Lung (tissue), 11 donors: ENCODE measurements at regions not wholly inside any gene's neighbourhood (a gene's known extent, or its start where the extent isn't known, plus 50 kb on each side); places are given as distances from the start of the nearest gene placed in this dataset.
A peak's percentile ranks its signal among the peaks of the same experiment; 100 is the strongest.

Experiments used
- ATAC-seq: fragments of 200-7000 bp; cut with Tn5 transposase; one replicate; pipeline ENCODE4 v1.9.1; 2020; ENCODE audit warnings: moderate number of reproducible peaks; ENCODE audit not compliant: insufficient read depth, low FRiP score
- DNase-seq, 3 donors: peaks; one replicate each; pipeline ENCODE4 v3.0.0-alpha.2; 2013 to 2017
- H3K27ac ChIP-seq, 2 donors: one replicate each; pipeline ENCODE4 v1.5.1; 2013; ENCODE audit warnings: mild to moderate bottlenecking in 2 of 2, moderate library complexity in 2 of 2, control low read depth in 1 of 2, inconsistent platforms in 1 of 2, low read depth in 1 of 2, low read length in 1 of 2
- H3K27me3 ChIP-seq, 3 donors: one replicate each; pipeline ENCODE4 v1.5.1; 2013; ENCODE audit warnings: low read length in 2 of 3; ENCODE audit not compliant: control insufficient read depth in 3 of 3, insufficient read depth in 3 of 3
- H3K36me3 ChIP-seq, 4 donors: one replicate each; pipeline ENCODE4 v1.5.1; 2013; ENCODE audit warnings: low read length in 4 of 4, mild to moderate bottlenecking in 1 of 4, moderate library complexity in 1 of 4; ENCODE audit not compliant: control insufficient read depth in 4 of 4, insufficient read depth in 4 of 4
- H3K4me1 ChIP-seq, 5 donors: one replicate each; pipeline ENCODE4 v1.5.1; 2013; ENCODE audit warnings: low read length in 5 of 5, mild to moderate bottlenecking in 2 of 5, moderate library complexity in 1 of 5; ENCODE audit not compliant: control insufficient read depth in 5 of 5, insufficient read depth in 5 of 5
- H3K4me3 ChIP-seq: one replicate; pipeline ENCODE4 v1.5.1; 2013; ENCODE audit warnings: mild to moderate bottlenecking, control low read depth, moderate library complexity
- H3K9ac ChIP-seq, 2 donors: one replicate each; pipeline ENCODE4 v1.5.1; 2013; ENCODE audit warnings: low read length in 2 of 2, control low read depth in 1 of 2; ENCODE audit not compliant: insufficient read depth in 1 of 2
- H3K9me3 ChIP-seq, 4 donors: one replicate each; pipeline ENCODE4 v1.5.1; 2013; ENCODE audit warnings: low read length in 3 of 4, mild to moderate bottlenecking in 1 of 4, moderate library complexity in 1 of 4; ENCODE audit not compliant: control insufficient read depth in 4 of 4, insufficient read depth in 3 of 4
- WGBS, 2 donors: extraction: QIAGEN DNeasy Blood & Tissue Kit; methylation state at CpG; one replicate each; pipeline ENCODE4 v1.1.7; 2013; 5-methylcytosine and 5-hydroxymethylcytosine counted together
- TF ChIP-seq, protein P1 (sequence below): IDR thresholded peaks from 2 replicates; pipeline ENCODE4 v1.5.1; 2012; ENCODE audit warnings: mild to moderate bottlenecking; ENCODE audit errors: control extremely low read depth, extremely low read depth
- donor health status: control.
- donor health status: control.
- donor health status: Bipolar disorder and iron deficiency.
- donor health status: healthy.
- donor health status: DM: yes; HTN: yes; CAD: no.

DNA sequence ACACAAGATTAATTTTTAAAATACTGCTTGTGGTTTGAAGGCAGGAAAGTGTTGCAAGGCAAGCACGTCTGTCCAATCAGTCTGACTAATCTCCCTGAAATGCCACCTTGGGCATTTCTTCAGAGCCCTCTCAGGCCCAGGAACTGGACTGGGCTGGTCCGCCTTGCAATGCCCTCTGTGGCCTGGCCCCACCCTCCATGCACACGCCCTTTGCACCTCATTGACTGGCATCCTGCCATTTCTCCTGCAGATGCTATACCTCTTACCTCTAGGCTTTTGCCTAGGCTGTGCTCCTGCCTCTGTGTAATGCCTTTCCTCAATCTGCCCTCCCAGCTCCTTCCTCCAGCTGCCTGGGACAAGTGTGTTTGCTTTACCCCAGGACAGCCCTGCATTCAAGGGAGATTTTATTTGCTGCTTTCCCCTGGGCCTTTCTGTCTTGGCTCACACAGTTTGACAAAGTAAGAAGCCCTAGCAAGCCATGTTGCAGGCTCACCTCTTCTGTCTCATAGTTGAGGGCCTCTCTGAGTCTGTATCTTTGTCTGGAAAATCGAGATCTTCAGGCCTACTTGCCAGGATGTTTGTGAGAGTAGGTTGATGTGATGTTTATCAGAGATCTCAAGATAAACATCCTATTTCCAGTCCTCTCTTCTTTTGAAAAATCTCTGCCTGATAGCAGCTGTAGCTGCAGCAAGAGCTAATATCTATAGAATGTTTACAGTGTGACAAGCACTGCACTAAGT, 149.2 kb upstream of the JUN start:
- H3K4me3 ChIP-seq = no peak overlapping the region
- peak overlapping the region in 1 of 2 donors; percentile 68 for H3K27ac ChIP-seq
- ATAC-seq (peak; percentile 92), DNase-seq (peak; percentile 42 to 59 (median 42))
- no peak overlapping the region for H3K9ac ChIP-seq
- H3K27me3 ChIP-seq = no peaks in the 10 kb centered on the region
- TF ChIP-seq, protein P1, sequence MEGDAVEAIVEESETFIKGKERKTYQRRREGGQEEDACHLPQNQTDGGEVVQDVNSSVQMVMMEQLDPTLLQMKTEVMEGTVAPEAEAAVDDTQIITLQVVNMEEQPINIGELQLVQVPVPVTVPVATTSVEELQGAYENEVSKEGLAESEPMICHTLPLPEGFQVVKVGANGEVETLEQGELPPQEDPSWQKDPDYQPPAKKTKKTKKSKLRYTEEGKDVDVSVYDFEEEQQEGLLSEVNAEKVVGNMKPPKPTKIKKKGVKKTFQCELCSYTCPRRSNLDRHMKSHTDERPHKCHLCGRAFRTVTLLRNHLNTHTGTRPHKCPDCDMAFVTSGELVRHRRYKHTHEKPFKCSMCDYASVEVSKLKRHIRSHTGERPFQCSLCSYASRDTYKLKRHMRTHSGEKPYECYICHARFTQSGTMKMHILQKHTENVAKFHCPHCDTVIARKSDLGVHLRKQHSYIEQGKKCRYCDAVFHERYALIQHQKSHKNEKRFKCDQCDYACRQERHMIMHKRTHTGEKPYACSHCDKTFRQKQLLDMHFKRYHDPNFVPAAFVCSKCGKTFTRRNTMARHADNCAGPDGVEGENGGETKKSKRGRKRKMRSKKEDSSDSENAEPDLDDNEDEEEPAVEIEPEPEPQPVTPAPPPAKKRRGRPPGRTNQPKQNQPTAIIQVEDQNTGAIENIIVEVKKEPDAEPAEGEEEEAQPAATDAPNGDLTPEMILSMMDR = no peak
- peaks cover 0 to 5% (median 0%) of the 10 kb centered on the region in 5 donors for H3K4me1 ChIP-seq
- H3K9me3 ChIP-seq = no peaks in the 10 kb centered on the region
- no peaks in the 10 kb centered on the region for H3K36me3 ChIP-seq
- WGBS, 2 donors = 28 to 29% methylated on average over 4 of the region's 4 CpGs

DNA sequence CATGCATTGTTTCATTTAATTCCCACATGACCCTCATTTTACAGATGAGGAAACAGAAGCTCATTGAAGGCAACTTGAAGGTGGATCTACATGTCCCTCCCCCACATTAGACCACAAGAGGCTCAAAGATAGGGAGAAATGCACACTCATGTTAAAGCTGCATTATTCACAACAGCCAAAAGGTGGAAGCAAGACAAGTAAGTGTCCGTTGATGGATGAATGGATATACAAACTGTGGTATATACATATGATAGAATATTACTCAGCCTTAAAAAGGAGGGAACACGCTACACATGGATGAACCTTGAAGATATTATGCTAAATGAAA, 149.7 kb upstream of the JUN start:
- no peak overlapping the region for H3K4me3 ChIP-seq
- H3K9me3 ChIP-seq = no peaks in the 10 kb centered on the region
- H3K27ac ChIP-seq = peak overlapping the region in 1 of 2 donors; percentile 29
- H3K36me3 ChIP-seq = no peaks in the 10 kb centered on the region
- TF ChIP-seq, protein P1 = no peak
- ATAC-seq (no peak), DNase-seq (no peak)
- H3K9ac ChIP-seq = no peak overlapping the region
- WGBS, 2 donors = 93 to 94% methylated on average over 2 of the region's 2 CpGs
- H3K4me1 ChIP-seq = peaks cover 0 to 5% (median 0%) of the 10 kb centered on the region in 5 donors
- H3K27me3 ChIP-seq = no peaks in the 10 kb centered on the region

DNA sequence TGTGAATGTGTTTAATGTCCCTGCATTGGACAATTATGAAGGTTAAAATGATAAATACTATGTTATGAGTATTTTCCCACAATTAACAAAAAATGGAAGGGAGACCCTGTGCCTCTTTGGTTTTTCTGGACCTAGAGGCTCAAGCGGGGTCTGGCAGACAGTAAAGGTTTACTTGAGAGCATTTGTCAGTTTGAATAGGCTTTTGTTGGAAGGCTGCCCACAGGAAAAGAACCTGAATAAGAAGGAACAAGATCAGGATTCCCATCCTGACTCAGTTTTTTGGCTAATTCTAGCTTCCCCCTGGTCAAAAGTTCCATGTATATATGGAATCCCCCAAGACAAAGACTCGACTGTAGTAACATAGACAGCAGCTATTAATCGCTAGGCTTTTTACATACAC, 150.9 kb upstream of the JUN start:
- Histone ChIP-seq H3K4me1 (peaks cover 0 to 5% (median 0%) of the 10 kb centered on the region in 5 donors), H3K27ac (no peak overlapping the region), H3K27me3 (no peaks in the 10 kb centered on the region), H3K36me3 (no peaks in the 10 kb centered on the region), H3K9me3 (no peaks in the 10 kb centered on the region), H3K9ac (no peak overlapping the region), H3K4me3 (no peak overlapping the region)
- ATAC-seq (no peak), DNase-seq (no peak)
- TF ChIP-seq, protein P1 = no peak
- WGBS, 2 donors = 77 to 87% methylated on average over 3 of the region's 3 CpGs

DNA sequence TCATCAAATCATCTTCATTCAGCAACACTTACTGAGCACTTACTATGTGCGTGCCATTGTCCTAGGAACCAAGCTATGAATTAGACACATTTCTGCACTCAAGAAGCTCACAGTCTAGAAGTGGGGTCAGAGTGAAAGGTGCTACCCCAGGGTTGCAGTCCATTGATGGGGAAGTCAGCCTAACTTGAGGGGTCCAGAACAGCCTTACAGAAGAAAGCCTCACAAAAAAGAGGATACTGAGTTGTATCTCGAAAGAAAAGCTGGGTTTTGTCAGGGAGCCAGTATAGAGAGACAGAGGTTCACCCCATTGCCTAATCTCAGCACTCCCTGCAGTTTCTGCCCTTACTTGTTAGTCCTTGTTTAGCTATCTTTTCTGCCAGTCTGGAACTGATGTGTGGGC, 153.1 kb upstream of the JUN start:
- 88 to 98% methylated on average over 2 of the region's 2 CpGs for WGBS, 2 donors
- Histone ChIP-seq H3K27ac (no peak overlapping the region), H3K36me3 (no peaks in the 10 kb centered on the region), H3K27me3 (no peaks in the 10 kb centered on the region), H3K4me3 (no peak overlapping the region), H3K4me1 (peaks cover 0 to 9% (median 3%) of the 10 kb centered on the region in 5 donors), H3K9me3 (no peaks in the 10 kb centered on the region), H3K9ac (no peak overlapping the region)
- DNase-seq (no peak), ATAC-seq (no peak)
- TF ChIP-seq, protein P1 = no peak
